ENCODE measurements at regions not wholly inside any gene's neighbourhood (a gene's known extent, or its start where the extent isn't known, plus 50 kb on each side); places are given as distances from the start of the nearest gene placed in this dataset.

DNA sequence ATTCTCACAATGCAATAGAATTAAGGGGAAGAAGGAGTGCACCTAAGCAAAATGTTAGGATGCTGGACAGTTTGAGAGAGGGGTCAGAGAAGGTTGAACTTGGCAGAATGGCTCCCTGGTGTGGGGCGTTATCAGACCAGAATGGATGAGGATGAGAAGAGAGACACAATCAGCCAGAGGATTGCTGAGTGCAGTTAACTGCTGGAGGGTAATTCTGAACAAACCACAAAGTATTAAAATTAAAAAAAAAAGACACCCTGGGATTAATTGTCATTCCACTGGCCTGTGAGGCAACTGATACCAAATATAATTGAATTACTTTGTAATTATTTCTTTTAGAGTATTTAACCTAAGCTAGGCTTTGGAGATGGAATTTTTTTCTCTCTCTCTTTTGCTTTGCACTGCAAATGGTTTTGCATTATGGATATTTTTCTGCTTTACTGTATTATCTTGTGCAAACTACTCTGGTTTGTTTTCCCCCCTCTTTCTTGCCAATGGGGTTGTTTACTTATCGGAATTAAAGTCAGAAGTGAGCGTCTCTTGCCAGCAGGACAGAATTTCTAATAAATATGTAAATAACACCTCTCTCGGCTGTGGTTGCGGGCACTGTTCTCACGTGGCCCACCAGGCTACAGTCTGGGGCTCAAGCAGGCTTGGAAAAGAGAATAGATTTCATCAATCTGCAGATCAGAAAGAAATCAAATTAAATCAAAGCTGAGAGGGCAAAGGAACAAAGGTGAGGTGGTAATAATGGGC is 572.9 kb upstream of the CAMK1G start:
- Histone ChIP-seq H3K4me1 (ENCODE audit: control insufficient read depth in 2 of 2, insufficient read depth in 2 of 2, low read length in 1 of 2) (no peaks in the 10 kb centered on the region), H3K27me3 (ENCODE audit: control insufficient read depth in 1 of 2, insufficient read depth in 2 of 2, low read length in 2 of 2) (no peaks in the 10 kb centered on the region), H3K36me3 (ENCODE audit: control insufficient read depth in 2 of 2, insufficient read depth in 2 of 2, low read length in 1 of 2) (no peaks in the 10 kb centered on the region), H3K9me3 (ENCODE audit: control insufficient read depth in 2 of 2, insufficient read depth in 1 of 2, low read depth in 1 of 2, low read length in 1 of 2) (no peaks in the 10 kb centered on the region), H3K4me3 (ENCODE audit: low read depth in 1 of 2, low read length in 2 of 2) (no peak overlapping the region), H3K27ac (ENCODE audit: low read depth in 2 of 2, low read length in 1 of 2) (no peak overlapping the region)
- 63 to 81% methylated on average over 6 of the region's 6 CpGs for WGBS, 2 donors

GRCh38 chr1:209012443-209013196 is 570.9 kb upstream of the CAMK1G start:
- H3K4me1 ChIP-seq (ENCODE audit: control insufficient read depth in 2 of 2, insufficient read depth in 2 of 2, low read length in 1 of 2) = no peaks in the 10 kb centered on the region
- no peak overlapping the region for H3K4me3 ChIP-seq (ENCODE audit: low read depth in 1 of 2, low read length in 2 of 2)
- H3K36me3 ChIP-seq (ENCODE audit: control insufficient read depth in 2 of 2, insufficient read depth in 2 of 2, low read length in 1 of 2) = no peaks in the 10 kb centered on the region
- H3K27ac ChIP-seq (ENCODE audit: low read depth in 2 of 2, low read length in 1 of 2) = peak overlapping the region; percentile 3 to 20
- H3K27me3 ChIP-seq (ENCODE audit: control insufficient read depth in 1 of 2, insufficient read depth in 2 of 2, low read length in 2 of 2) = no peaks in the 10 kb centered on the region
- H3K9me3 ChIP-seq (ENCODE audit: control insufficient read depth in 2 of 2, insufficient read depth in 1 of 2, low read depth in 1 of 2, low read length in 1 of 2) = no peaks in the 10 kb centered on the region
- 49 to 54% methylated on average over 6 of the region's 6 CpGs for WGBS, 2 donors

- no peak overlapping the region for H3K27ac ChIP-seq (ENCODE audit: low read depth in 2 of 2, low read length in 1 of 2)
- H3K27me3 ChIP-seq (ENCODE audit: control insufficient read depth in 1 of 2, insufficient read depth in 2 of 2, low read length in 2 of 2) = no peaks in the 10 kb centered on the region
- no peak overlapping the region for H3K4me3 ChIP-seq (ENCODE audit: low read depth in 1 of 2, low read length in 2 of 2)
- H3K36me3 ChIP-seq (ENCODE audit: control insufficient read depth in 2 of 2, insufficient read depth in 2 of 2, low read length in 1 of 2) = no peaks in the 10 kb centered on the region
- peaks cover 0 to 2% of the 10 kb centered on the region in 2 donors for H3K9me3 ChIP-seq (ENCODE audit: control insufficient read depth in 2 of 2, insufficient read depth in 1 of 2, low read depth in 1 of 2, low read length in 1 of 2)
- no peaks in the 10 kb centered on the region for H3K4me1 ChIP-seq (ENCODE audit: control insufficient read depth in 2 of 2, insufficient read depth in 2 of 2, low read length in 1 of 2)
These were observed 568.4 kb upstream of the CAMK1G start for GRCh38 chr1:209015092-209015491.

GRCh38 chr1:209021622-209022021 is 561.9 kb upstream of the CAMK1G start:
- H3K9me3 ChIP-seq (ENCODE audit: control insufficient read depth in 2 of 2, insufficient read depth in 1 of 2, low read depth in 1 of 2, low read length in 1 of 2) = peaks cover 0 to 3% of the 10 kb centered on the region in 2 donors
- H3K27ac ChIP-seq (ENCODE audit: low read depth in 2 of 2, low read length in 1 of 2) = no peak overlapping the region

DNA sequence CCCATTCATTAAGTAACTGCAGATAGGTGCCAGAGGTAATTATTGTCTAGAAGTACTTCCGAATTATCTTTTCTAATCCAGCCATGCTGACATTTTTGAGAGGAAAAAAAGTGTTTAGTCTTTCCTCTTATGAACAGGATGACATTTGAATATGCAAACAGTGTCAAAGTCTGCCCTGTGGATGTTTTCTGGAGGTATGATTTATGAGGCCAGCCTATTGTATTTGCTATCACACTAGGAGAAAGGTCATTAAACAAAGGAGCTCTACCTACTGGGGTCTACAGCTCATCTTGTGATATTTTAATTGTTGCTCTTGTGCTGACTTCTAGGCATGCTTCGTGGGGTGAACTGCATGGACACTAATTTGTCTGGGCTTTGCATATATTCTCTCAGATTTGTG is 559.7 kb upstream of the CAMK1G start:
- Histone ChIP-seq H3K27ac (ENCODE audit: low read depth in 2 of 2, low read length in 1 of 2) (no peak overlapping the region), H3K36me3 (ENCODE audit: control insufficient read depth in 2 of 2, insufficient read depth in 2 of 2, low read length in 1 of 2) (no peaks in the 10 kb centered on the region), H3K4me1 (ENCODE audit: control insufficient read depth in 2 of 2, insufficient read depth in 2 of 2, low read length in 1 of 2) (no peaks in the 10 kb centered on the region), H3K4me3 (ENCODE audit: low read depth in 1 of 2, low read length in 2 of 2) (no peak overlapping the region), H3K9me3 (ENCODE audit: control insufficient read depth in 2 of 2, insufficient read depth in 1 of 2, low read depth in 1 of 2, low read length in 1 of 2) (peaks cover 0 to 3% of the 10 kb centered on the region in 2 donors), H3K27me3 (ENCODE audit: control insufficient read depth in 1 of 2, insufficient read depth in 2 of 2, low read length in 2 of 2) (no peaks in the 10 kb centered on the region)
- WGBS, 2 donors = 78 to 87% methylated on average over 2 of the region's 2 CpGs

More at GRCh38 chr1:209021622-209022021, 561.9 kb upstream of the CAMK1G start:
- no peaks in the 10 kb centered on the region for H3K27me3 ChIP-seq (ENCODE audit: control insufficient read depth in 1 of 2, insufficient read depth in 2 of 2, low read length in 2 of 2)
- no peak overlapping the region for H3K4me3 ChIP-seq (ENCODE audit: low read depth in 1 of 2, low read length in 2 of 2)
- H3K4me1 ChIP-seq (ENCODE audit: control insufficient read depth in 2 of 2, insufficient read depth in 2 of 2, low read length in 1 of 2) = no peaks in the 10 kb centered on the region
- H3K36me3 ChIP-seq (ENCODE audit: control insufficient read depth in 2 of 2, insufficient read depth in 2 of 2, low read length in 1 of 2) = no peaks in the 10 kb centered on the region

- Histone ChIP-seq H3K9me3 (ENCODE audit: control insufficient read depth in 2 of 2, insufficient read depth in 1 of 2, low read depth in 1 of 2, low read length in 1 of 2) (no peaks in the 10 kb centered on the region), H3K36me3 (ENCODE audit: control insufficient read depth in 2 of 2, insufficient read depth in 2 of 2, low read length in 1 of 2) (no peaks in the 10 kb centered on the region), H3K27me3 (ENCODE audit: control insufficient read depth in 1 of 2, insufficient read depth in 2 of 2, low read length in 2 of 2) (no peaks in the 10 kb centered on the region), H3K27ac (ENCODE audit: low read depth in 2 of 2, low read length in 1 of 2) (no peak overlapping the region), H3K4me1 (ENCODE audit: control insufficient read depth in 2 of 2, insufficient read depth in 2 of 2, low read length in 1 of 2) (no peaks in the 10 kb centered on the region), H3K4me3 (ENCODE audit: low read depth in 1 of 2, low read length in 2 of 2) (no peak overlapping the region)
- 86 to 89% methylated on average over 1 of the region's 1 CpG for WGBS, 2 donors
These were observed 553.8 kb upstream of the CAMK1G start for GRCh38 chr1:209029737-209030136.

DNA sequence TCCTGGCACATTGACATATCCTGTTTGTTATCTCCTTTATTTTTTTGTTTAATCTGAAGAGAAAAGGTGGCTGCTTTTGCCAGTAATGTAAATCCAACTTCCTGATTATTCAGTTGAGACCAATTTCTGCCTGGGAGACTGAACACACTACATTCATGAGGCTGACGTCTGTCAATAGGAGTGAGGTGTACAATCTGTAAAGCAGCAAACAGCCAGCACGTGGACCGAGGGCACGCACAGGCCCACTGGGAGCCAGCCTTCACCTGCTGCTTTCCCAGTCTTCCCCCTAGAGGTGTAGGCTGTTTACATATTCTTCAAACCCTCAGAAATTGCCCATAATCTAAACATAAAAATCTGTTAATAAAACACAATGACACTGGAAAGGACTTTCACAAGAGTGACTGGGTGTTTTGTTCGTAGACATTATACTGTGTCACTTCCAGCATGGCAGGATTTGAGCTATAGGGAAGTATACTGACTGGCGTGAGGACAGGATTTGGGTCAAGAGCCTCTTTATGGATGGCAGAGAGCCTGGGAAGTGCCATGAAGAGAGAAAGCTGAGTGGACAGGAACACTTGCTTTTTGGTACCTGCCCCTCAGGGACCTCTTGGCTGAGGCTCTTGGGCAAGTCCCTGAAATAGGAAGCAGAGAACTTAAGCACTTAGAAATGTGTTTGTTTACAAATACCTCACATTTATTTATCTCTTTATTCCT is 552.9 kb upstream of the CAMK1G start:
- 76 to 79% methylated on average over 6 of the region's 6 CpGs for WGBS, 2 donors
- H3K27ac ChIP-seq (ENCODE audit: low read depth in 2 of 2, low read length in 1 of 2) = no peak overlapping the region
- no peaks in the 10 kb centered on the region for H3K9me3 ChIP-seq (ENCODE audit: control insufficient read depth in 2 of 2, insufficient read depth in 1 of 2, low read depth in 1 of 2, low read length in 1 of 2)
- H3K4me1 ChIP-seq (ENCODE audit: control insufficient read depth in 2 of 2, insufficient read depth in 2 of 2, low read length in 1 of 2) = no peaks in the 10 kb centered on the region
- H3K27me3 ChIP-seq (ENCODE audit: control insufficient read depth in 1 of 2, insufficient read depth in 2 of 2, low read length in 2 of 2) = no peaks in the 10 kb centered on the region
- H3K36me3 ChIP-seq (ENCODE audit: control insufficient read depth in 2 of 2, insufficient read depth in 2 of 2, low read length in 1 of 2) = no peaks in the 10 kb centered on the region
- H3K4me3 ChIP-seq (ENCODE audit: low read depth in 1 of 2, low read length in 2 of 2) = no peak overlapping the region

- Histone ChIP-seq H3K9me3 (ENCODE audit: control insufficient read depth in 2 of 2, insufficient read depth in 1 of 2, low read depth in 1 of 2, low read length in 1 of 2) (no peaks in the 10 kb centered on the region), H3K27me3 (ENCODE audit: control insufficient read depth in 1 of 2, insufficient read depth in 2 of 2, low read length in 2 of 2) (no peaks in the 10 kb centered on the region), H3K27ac (ENCODE audit: low read depth in 2 of 2, low read length in 1 of 2) (no peak overlapping the region), H3K36me3 (ENCODE audit: control insufficient read depth in 2 of 2, insufficient read depth in 2 of 2, low read length in 1 of 2) (no peaks in the 10 kb centered on the region), H3K4me3 (ENCODE audit: low read depth in 1 of 2, low read length in 2 of 2) (no peak overlapping the region), H3K4me1 (ENCODE audit: control insufficient read depth in 2 of 2, insufficient read depth in 2 of 2, low read length in 1 of 2) (no peaks in the 10 kb centered on the region)
- 86 to 91% methylated on average over 1 of the region's 1 CpG for WGBS, 2 donors
These were observed 546.5 kb upstream of the CAMK1G start for GRCh38 chr1:209037064-209037463.

DNA sequence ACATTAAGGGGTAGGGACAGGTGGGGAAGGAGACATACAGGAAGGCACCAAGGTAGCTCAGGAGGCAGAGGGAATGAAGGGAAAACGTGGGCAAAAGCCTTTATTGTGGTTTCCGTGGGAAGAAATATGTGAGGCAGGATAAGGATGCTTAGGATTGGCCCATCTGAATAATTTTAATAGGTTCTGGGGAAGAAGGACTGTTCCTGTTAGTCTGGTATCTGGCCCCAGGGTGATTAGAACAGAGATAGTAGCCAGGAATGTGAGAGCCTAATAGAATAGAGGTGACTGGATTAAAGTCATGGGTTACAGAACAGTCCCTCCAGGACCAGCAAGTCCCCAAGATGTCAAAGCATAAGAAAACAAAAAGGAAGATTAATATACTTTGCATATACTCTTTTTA is 545.2 kb upstream of the CAMK1G start:
- WGBS, 2 donors = 24 to 36% methylated on average over 2 of the region's 2 CpGs
- Histone ChIP-seq H3K4me3 (ENCODE audit: low read depth in 1 of 2, low read length in 2 of 2) (no peak overlapping the region), H3K27ac (ENCODE audit: low read depth in 2 of 2, low read length in 1 of 2) (peak overlapping the region in 1 of 2 donors; percentile 9), H3K4me1 (ENCODE audit: control insufficient read depth in 2 of 2, insufficient read depth in 2 of 2, low read length in 1 of 2) (no peaks in the 10 kb centered on the region), H3K36me3 (ENCODE audit: control insufficient read depth in 2 of 2, insufficient read depth in 2 of 2, low read length in 1 of 2) (no peaks in the 10 kb centered on the region), H3K27me3 (ENCODE audit: control insufficient read depth in 1 of 2, insufficient read depth in 2 of 2, low read length in 2 of 2) (no peaks in the 10 kb centered on the region), H3K9me3 (ENCODE audit: control insufficient read depth in 2 of 2, insufficient read depth in 1 of 2, low read depth in 1 of 2, low read length in 1 of 2) (no peaks in the 10 kb centered on the region)

Data from esophagus (tissue), 2 donors.